Neural crest cell (in vitro differentiated cells): ENCODE measurements at regions not wholly inside any gene's neighbourhood (a gene's known extent, or its start where the extent isn't known, plus 50 kb on each side); places are given as distances from the start of the nearest gene placed in this dataset.

Source experiments
- DNase-seq: peaks from one replicate; pipeline ENCODE4 v3.0.0; 2021; ENCODE audit warnings: low read depth, mixed read lengths, low spot score
- H3K27ac Mint-ChIP-seq: one replicate; pipeline ENCODE4 v1.8.0; 2021; ENCODE audit warnings: mild to moderate bottlenecking, mixed read lengths; ENCODE audit not compliant: unreplicated experiment
- H3K27me3 Mint-ChIP-seq: 2 replicates; pipeline ENCODE4 v1.8.0; 2021; ENCODE audit warnings: low read depth, mild to moderate bottlenecking, mixed read lengths
- H3K36me3 Mint-ChIP-seq: 2 replicates; pipeline ENCODE4 v1.8.0; 2021; ENCODE audit warnings: low read depth, mild to moderate bottlenecking, mixed read lengths
- H3K4me1 Mint-ChIP-seq: 2 replicates; pipeline ENCODE4 v1.8.0; 2021; ENCODE audit warnings: mixed read lengths
- H3K4me3 Mint-ChIP-seq: one replicate; pipeline ENCODE4 v1.8.0; 2021; ENCODE audit warnings: mild to moderate bottlenecking, mixed read lengths
- H3K9me3 Mint-ChIP-seq: 2 replicates; pipeline ENCODE4 v1.8.0; 2021; ENCODE audit warnings: mixed read lengths
- TF ChIP-seq, protein P1 (sequence below): fragments of 200-600 bp; sonication (generic); conservative IDR thresholded peaks from 2 replicates; pipeline ENCODE4 v1.5.0; 2021; ENCODE audit warnings: antibody characterized with exemption, mild to moderate bottlenecking

DNA sequence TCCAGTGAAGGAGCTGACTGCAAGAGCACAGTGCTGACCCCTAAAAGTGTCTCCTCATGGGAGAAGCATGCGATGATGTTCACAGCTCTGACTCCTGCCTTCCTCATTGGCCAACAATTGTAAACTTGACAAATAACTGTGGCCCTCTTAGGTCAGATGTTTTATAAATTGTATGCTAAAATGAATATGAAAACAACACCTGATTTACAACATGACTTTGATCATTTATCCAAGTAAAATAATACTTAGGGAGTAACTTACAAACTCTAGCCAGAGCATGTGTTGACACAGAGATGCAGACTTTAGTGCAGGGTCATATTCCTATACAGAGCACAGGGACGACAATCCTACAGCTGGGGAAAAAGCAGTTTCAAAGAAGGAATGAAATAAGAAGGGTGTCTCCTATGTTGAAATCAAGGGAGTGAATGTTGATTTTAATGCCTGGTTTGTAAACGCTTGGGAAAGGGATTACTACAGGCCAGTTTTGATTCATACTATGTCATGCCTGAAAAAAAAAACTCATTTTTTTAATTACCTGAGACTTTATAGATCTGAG lies 391.4 kb upstream of the AKR1E2 start:
- TF ChIP-seq, protein P1, sequence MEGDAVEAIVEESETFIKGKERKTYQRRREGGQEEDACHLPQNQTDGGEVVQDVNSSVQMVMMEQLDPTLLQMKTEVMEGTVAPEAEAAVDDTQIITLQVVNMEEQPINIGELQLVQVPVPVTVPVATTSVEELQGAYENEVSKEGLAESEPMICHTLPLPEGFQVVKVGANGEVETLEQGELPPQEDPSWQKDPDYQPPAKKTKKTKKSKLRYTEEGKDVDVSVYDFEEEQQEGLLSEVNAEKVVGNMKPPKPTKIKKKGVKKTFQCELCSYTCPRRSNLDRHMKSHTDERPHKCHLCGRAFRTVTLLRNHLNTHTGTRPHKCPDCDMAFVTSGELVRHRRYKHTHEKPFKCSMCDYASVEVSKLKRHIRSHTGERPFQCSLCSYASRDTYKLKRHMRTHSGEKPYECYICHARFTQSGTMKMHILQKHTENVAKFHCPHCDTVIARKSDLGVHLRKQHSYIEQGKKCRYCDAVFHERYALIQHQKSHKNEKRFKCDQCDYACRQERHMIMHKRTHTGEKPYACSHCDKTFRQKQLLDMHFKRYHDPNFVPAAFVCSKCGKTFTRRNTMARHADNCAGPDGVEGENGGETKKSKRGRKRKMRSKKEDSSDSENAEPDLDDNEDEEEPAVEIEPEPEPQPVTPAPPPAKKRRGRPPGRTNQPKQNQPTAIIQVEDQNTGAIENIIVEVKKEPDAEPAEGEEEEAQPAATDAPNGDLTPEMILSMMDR, result no peak

DNA sequence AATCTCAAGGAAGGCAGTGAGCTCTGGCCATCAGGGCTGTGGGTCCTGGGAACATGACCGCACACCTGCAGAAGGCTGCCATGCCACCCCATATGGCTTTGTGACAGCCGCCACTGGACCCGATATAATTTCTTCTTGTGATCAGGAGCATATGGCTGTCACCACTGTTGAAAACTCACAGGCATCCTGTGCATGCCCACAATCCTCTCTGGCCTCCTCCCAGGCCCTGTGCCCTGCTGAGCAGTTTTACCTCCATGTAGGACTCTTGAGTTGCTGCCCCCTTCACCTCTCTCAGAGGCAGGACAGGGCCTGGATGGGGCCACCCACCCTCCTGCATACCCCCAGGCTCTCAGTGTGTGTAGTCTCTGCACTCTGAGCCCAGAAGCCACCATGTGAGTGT lies 391.9 kb upstream of the AKR1E2 start:
- Mint-ChIP-seq H3K27me3 (no peaks in the 10 kb centered on the region), H3K4me3 (no peak overlapping the region), H3K9me3 (no peaks in the 10 kb centered on the region), H3K36me3 (no peaks in the 10 kb centered on the region), H3K27ac (peak overlapping the region; percentile 36), H3K4me1 (peaks cover 38% of the 10 kb centered on the region)
- TF ChIP-seq, protein P1, result no peak
- DNase-seq, result no peak

More for the DNA sequence above, 391.4 kb upstream of the AKR1E2 start:
- Mint-ChIP-seq H3K27ac (no peak overlapping the region), H3K27me3 (no peaks in the 10 kb centered on the region), H3K4me1 (peaks cover 38% of the 10 kb centered on the region), H3K4me3 (no peak overlapping the region), H3K9me3 (no peaks in the 10 kb centered on the region), H3K36me3 (no peaks in the 10 kb centered on the region)
- no peak for DNase-seq

DNA sequence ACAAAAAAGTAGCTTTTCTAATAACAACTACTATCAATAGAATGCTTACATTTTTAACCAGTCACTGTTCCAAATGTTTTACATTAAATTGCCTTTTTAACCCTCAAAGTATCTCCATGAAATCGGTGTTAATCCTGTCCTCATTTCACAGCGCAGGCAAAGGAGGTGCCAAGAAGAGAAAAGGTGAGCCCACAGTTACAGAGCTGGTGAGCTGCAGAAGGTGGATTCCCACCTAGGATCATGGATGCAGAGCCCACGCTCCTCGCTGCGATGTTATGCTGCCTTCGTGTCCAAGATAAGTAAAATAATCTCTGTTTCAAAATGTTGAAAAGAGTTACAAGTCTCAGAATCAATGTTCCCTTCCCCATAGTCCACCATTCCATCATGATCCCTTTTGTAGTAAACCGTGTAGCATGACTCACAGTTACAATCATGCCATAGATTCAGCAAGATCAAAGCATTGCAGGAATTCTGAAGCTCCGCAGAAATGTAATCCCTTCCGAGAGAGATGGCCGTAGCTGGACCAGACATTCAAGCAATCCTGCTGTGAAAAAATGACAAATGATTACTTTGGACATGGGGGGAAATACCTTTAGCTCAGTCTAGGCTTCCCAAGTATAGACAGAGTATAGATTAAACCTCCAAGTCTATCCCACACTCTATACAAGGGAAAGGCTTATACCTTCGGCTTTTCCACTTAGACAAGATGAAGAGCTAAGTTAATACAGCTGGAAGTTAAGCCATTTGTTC lies 394.7 kb upstream of the AKR1E2 start:
- no peaks in the 10 kb centered on the region for H3K27me3 Mint-ChIP-seq
- H3K9me3 Mint-ChIP-seq, result peaks cover 3% of the 10 kb centered on the region
- no peak overlapping the region for H3K27ac Mint-ChIP-seq
- DNase-seq, result no peak
- peaks cover 34% of the 10 kb centered on the region for H3K4me1 Mint-ChIP-seq
- no peaks in the 10 kb centered on the region for H3K36me3 Mint-ChIP-seq
- TF ChIP-seq, protein P1, result no peak
- no peak overlapping the region for H3K4me3 Mint-ChIP-seq

DNA sequence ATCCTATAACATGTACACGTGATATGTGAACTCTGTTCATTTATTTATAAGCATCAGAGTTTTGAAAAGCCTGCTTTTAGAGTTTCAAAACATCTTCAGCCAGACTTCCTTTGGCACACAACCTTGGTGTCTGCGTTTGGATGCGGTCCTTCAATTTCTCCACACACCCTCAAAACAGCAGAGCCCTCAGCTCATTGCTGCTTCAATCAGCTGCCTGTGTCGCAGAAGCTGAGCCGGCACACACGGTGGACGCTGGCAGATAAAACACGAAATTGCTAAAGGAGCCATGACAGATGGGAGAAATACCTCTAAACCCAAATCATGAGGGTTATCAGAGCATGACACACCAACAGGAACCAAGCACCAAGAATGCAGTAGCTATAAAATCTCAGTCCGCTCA lies 396.4 kb upstream of the AKR1E2 start:
- DNase-seq, result no peak
- Mint-ChIP-seq H3K27me3 (no peaks in the 10 kb centered on the region), H3K9me3 (peaks cover 6% of the 10 kb centered on the region), H3K4me3 (no peak overlapping the region), H3K4me1 (peaks cover 38% of the 10 kb centered on the region), H3K36me3 (no peaks in the 10 kb centered on the region), H3K27ac (no peak overlapping the region)
- TF ChIP-seq, protein P1, result no peak

DNA sequence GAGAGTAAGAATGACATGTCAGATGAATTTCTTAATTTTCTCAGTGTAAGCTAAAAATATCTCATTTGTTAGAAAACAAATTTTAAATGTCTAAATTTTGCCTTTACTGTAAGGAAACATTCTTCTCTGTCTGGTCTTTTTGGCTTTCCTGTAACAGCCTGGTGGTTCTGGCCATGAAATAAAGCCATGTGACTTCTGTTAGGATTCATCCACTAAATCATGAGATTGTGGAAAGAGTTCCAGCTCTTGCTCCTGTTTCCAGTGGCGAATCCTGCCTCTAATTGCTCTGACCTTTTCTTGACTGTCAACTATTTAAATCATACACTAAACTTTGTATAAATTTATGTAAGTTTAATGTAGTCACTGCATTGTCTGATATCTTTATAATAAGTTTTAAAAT lies 398.5 kb upstream of the AKR1E2 start:
- Mint-ChIP-seq H3K9me3 (peaks cover 6% of the 10 kb centered on the region), H3K27me3 (no peaks in the 10 kb centered on the region), H3K4me3 (no peak overlapping the region), H3K27ac (no peak overlapping the region), H3K36me3 (no peaks in the 10 kb centered on the region), H3K4me1 (peaks cover 34% of the 10 kb centered on the region)
- no peak for DNase-seq
- TF ChIP-seq, protein P1, result no peak
